ENCODE measurements at regions not wholly inside any gene's neighbourhood (a gene's known extent, or its start where the extent isn't known, plus 50 kb on each side); places are given as distances from the start of the nearest gene placed in this dataset.

DNA sequence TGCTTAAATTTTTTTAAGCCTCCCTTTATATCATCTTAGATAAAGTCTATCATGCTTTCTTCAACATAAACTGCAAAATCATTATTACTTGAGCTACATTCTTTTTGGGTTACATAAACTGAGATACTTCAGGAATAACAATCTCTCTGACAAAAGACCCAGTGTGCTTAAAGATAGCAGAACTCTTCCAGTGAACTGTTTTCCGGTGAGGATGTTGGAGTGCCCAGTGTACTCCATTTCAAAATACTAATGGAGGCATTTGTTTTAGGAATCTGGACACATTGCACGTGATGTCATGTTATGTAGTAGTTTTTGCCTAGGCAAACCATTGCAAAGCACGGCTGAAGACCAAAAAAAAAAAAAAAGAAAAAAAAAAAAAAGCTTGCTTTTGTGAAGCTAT, 388.2 kb upstream of the CELF2 start:
- TF ChIP-seq EZH2 (IDR thresholded peaks at IDR 0.05; ENCODE audit: insufficient read depth, poor library complexity, severe bottlenecking) (no peak), EZH2phosphoT487 (IDR thresholded peaks at IDR 0.05; ENCODE audit: insufficient read depth, low read depth) (no peak)
